ENCODE measurements at regions not wholly inside any gene's neighbourhood (a gene's known extent, or its start where the extent isn't known, plus 50 kb on each side); places are given as distances from the start of the nearest gene placed in this dataset.

GRCh38 chr12:77510985-77511384 lies 319.7 kb upstream of the NAV3 start:
- TF ChIP-seq CTCF (IDR thresholded peaks at IDR 0.05) = no peak
- TF ChIP-seq REST (IDR thresholded peaks at IDR 0.05; ENCODE audit: insufficient read depth in 1 of 2, low read depth in 2 of 2, low read length in 1 of 2) = no peak
- TF ChIP-seq POLR2AphosphoS5 (IDR thresholded peaks at IDR 0.05; ENCODE audit: low read depth, low read length) = no peak
- no peak for TF ChIP-seq TCF7L2 (IDR thresholded peaks at IDR 0.05; ENCODE audit: low read depth, low read length)

All from Panc1 (cell line).